Activated naive CD4-positive, alpha-beta T cell treated with anti-CD3 and anti-CD28 coated beads, Interleukin-2, amount 50 U/mL, for 16 hours (primary cell): ENCODE measurements at regions not wholly inside any gene's neighbourhood (a gene's known extent, or its start where the extent isn't known, plus 50 kb on each side); places are given as distances from the start of the nearest gene placed in this dataset.
"Not testable (repeated sequence)": the region's sequence is repeated elsewhere in the genome, so short reads cannot be mapped to it uniquely, and the experiment has no call there.

Experiments
- DNase-seq: peaks from one replicate; pipeline ENCODE4 v3.0.0-alpha.2; 2020

DNA sequence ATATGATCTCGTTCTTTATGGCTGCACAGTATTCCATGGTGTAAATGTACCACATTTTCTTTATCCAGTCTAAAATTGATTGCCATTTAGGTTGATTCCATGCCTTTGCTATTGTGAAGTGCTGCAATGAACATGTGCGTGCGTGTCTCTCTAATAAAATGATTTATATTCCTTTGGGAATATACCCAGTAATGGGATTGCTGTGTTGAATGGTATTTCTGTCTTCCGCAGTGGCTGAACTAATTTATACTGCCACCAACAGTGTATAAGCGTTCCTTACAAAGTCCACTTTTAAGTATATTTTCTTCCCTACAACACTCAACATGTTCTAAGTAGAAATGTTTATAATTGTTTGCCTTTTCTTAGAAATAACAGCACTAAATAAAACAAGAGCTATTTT, 521.9 kb downstream of the DTWD2 start:
- no peak for DNase-seq

DNA sequence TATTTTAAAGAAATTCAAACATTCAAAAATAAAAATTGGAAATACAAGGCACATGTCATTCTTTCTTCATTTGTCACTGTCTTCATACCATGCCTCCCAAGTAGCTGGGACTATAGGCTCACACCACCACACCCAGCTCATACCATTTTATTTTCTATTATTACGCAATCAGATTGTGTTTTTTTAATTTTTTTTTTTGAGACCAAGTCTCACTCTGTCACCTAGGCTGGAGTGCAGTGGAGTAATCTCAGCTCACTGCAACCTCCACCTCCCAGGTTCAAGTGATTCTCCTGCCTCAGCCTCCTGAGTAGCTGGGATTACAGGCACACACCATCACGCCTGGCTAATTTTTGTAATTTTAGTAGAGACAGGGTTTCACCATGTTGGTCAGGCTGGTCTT, 526.1 kb downstream of the DTWD2 start:
- DNase-seq: not testable (repeated sequence)

DNA sequence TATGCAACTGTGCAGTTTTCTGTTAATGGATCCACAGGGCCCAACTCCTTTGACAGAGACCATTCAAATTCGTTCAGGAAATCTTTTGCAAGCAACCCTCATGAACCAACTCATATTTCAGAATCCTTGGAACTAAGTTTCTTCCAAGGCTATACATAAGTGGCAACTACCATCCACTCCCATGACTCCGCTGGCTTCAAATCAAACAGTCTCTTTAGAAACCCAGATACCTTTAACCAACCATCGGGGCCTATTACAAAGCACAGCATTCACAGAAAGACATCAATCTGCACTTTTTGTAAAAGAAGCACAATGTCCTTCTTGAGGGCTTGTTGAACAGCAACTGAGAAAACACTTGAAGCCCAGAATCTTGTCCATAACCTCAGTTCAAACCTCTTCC, 526.9 kb downstream of the DTWD2 start:
- DNase-seq: no peak

GRCh38 chr5:118459490-118459889, 528.9 kb downstream of the DTWD2 start:
- DNase-seq: no peak

DNA sequence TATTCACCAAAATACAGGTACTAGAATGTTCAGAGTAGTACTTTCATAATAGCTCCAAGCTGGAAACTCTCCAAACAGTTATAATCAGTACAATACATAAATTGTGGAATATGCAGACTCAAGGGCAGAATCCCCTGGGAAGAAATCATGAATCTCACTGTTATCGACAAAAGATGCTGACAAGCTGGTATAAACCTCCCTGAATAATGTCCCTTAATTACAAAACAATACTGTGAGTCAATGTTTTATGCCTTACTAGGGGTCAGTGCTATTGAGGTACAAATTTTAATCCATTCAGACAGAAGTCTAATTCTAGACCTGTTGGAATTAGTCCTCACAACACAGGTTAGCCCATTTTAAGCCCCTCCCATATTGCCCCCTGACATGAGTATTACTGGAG, 532.3 kb downstream of the DTWD2 start:
- DNase-seq: no peak

GRCh38 chr5:118451697-118452247, 536.6 kb downstream of the DTWD2 start:
- no peak for DNase-seq

GRCh38 chr5:118450554-118451332, 537.6 kb downstream of the DTWD2 start:
- DNase-seq: no peak

- no peak for DNase-seq
Measured at GRCh38 chr5:118447350-118447749, 541.0 kb downstream of the DTWD2 start.

DNA sequence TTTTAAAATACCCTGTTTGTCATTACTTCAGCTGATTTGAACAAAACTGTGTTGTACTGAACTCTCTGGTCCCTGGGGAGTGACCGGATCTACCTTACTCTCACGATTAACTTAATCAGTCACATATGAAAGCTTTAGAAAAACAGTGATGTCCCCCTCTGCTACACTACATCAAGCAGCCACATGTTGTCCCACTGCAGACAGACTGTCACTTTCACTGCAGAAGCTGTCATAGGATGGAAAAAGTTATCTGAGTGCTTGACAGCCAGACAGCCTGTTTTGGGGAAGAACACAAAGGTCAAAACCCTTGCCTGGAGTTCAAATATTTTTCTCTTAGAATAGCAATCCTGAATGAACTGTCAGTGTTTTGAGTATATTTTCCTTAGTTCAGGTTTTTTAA, 546.4 kb downstream of the DTWD2 start:
- DNase-seq: no peak

- no peak for DNase-seq
Measured at GRCh38 chr5:118441034-118441433, 547.3 kb downstream of the DTWD2 start.

DNA sequence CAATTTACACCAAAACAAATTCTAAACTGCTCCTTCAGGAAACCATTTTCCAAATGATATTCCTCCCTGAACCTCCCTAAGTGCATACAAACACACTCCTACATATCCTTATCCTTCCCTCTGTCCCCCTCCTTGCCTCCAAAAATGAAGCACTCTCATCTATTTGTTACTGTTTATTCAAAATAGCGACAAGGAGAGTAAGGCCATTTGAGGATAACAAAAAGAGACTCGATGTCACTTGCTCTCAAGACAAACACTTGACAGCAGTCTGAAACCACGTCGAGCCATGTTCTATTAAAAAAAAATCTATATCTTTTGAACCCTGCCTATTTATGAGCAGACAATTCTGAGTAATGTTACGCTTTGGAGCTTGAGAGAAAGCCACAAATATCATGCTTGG, 547.9 kb downstream of the DTWD2 start:
- no peak for DNase-seq

- DNase-seq: no peak
Measured at GRCh38 chr5:118439831-118440230, 548.5 kb downstream of the DTWD2 start.

GRCh38 chr5:118435131-118435530, 553.2 kb downstream of the DTWD2 start:
- DNase-seq: no peak

- DNase-seq: no peak
Measured at GRCh38 chr5:118434522-118434921, 553.8 kb downstream of the DTWD2 start.

GRCh38 chr5:118430076-118430475, 558.3 kb downstream of the DTWD2 start:
- no peak for DNase-seq

GRCh38 chr5:118407958-118408357, 580.4 kb downstream of the DTWD2 start:
- DNase-seq: no peak

GRCh38 chr5:118405650-118406061, 582.7 kb downstream of the DTWD2 start:
- no peak for DNase-seq

- DNase-seq: no peak
Measured at GRCh38 chr5:118397236-118397635, 591.1 kb downstream of the DTWD2 start.

- no peak for DNase-seq
Measured at GRCh38 chr5:118392491-118392890, 595.9 kb downstream of the DTWD2 start.

DNA sequence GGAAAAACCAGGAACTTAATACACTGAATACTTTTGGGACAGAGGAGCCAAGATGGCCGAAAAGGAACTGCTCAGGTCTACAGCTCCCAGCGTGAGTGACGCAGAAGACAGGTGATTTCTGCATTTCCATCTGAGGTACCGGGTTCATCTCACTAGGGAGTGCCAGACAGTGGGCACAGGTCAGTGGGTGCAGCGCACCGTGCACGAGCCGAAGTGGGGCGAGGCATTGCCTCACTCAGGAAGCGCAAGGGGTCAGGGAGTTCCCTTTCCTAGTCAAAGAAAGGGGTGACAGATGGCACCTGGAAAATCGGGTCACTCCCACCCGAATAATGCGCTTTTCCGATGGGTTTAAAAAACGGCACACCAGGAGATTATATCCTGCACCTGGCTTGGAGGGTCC, 605.4 kb downstream of the DTWD2 start:
- not testable (repeated sequence) for DNase-seq

DNA sequence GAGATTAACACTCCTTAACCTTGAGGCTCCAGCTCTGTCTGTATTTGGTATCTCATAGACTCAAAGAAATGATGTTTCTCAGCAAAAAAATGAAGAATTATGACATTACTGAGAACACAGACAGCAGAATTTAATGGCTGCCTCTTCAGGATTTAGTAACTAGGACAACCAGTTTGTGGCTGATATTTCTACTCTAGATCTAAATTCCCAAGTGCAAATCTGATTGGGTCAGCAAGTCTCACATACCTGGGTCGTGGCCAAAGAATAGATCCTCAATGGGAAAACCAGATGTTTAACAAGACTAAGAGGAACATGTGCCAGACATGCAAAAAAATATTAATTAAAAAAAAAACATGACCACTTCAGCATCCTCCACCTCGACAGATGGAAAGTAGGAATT, 608.9 kb downstream of the DTWD2 start:
- DNase-seq: no peak

DNA sequence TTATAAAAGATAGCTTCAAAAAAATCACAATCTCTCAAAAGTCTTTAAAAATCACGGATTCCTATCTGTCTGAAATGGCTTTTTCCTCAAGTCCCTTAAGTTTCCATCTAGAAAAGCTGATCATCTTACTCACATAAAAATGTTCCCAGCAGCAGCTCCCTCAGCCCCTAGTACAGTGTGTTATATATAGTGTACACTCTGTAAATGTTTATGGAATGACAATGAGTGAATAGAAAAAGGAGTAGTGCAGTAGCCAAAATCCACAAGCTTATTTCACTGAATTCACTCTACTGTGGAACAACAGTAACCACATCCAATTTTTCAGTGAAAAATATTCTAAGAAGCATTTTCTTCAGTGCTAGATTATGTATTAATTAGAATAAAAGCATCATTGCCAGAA, 609.4 kb downstream of the DTWD2 start:
- no peak for DNase-seq

GRCh38 chr5:118377420-118377819, 610.9 kb downstream of the DTWD2 start:
- no peak for DNase-seq

GRCh38 chr5:118371973-118372831, 616.1 kb downstream of the DTWD2 start:
- DNase-seq: no peak
